HepG2 (cell line): ENCODE measurements at regions not wholly inside any gene's neighbourhood (a gene's known extent, or its start where the extent isn't known, plus 50 kb on each side); places are given as distances from the start of the nearest gene placed in this dataset.

Source experiments
- AGO1 ChIP-seq: fragments of 200-400 bp; formaldehyde crosslinking; IDR thresholded peaks from 2 replicates; pipeline ENCODE4 v1.6.1; 2017; ENCODE audit warnings: mild to moderate bottlenecking, low read depth, low read length, moderate library complexity; ENCODE audit not compliant: poor library complexity, severe bottlenecking
- AHDC1 ChIP-seq: sonication (generic); formaldehyde crosslinking; IDR thresholded peaks from 2 replicates; pipeline ENCODE4 v1.5.1; 2020; ENCODE audit warnings: mild to moderate bottlenecking, missing genetic modification reagents, borderline replicate concordance
- ATM ChIP-seq: fragments of 450-650 bp; IDR thresholded peaks from 2 replicates; pipeline ENCODE4 v1.7.1; 2017; ENCODE audit warnings: mild to moderate bottlenecking, borderline replicate concordance
- CBFB ChIP-seq: sonication (generic); formaldehyde crosslinking; IDR thresholded peaks from 2 replicates; pipeline ENCODE4 v1.4.0; 2020; ENCODE audit warnings: missing genetic modification reagents
- HMGXB4 ChIP-seq, 2 experiments: sonication (generic) in 1 of 2; formaldehyde crosslinking in 1 of 2; IDR thresholded peaks; 2 replicates each; pipeline versions ENCODE4 v1.4.0 to v1.6.1; 2018 to 2020; ENCODE audit warnings: missing genetic modification reagents in 2 of 2, borderline replicate concordance in 1 of 2, low read depth in 1 of 2, mild to moderate bottlenecking in 1 of 2, missing biosample characterization in 1 of 2
- KDM3A ChIP-seq: IDR thresholded peaks from 2 replicates; pipeline ENCODE4 v1.6.1; 2018; ENCODE audit warnings: low read depth, missing compliant biosample characterization
- KLF9 ChIP-seq: IDR thresholded peaks from 2 replicates; pipeline ENCODE4 v1.6.1; 2016; ENCODE audit warnings: low read depth
- KMT2A ChIP-seq: sonication (generic); formaldehyde crosslinking; IDR thresholded peaks from 2 replicates; pipeline ENCODE4 v1.4.0; 2020; ENCODE audit warnings: missing genetic modification reagents
- MXD3 ChIP-seq: IDR thresholded peaks from 2 replicates; pipeline ENCODE4 v1.6.1; 2016; ENCODE audit warnings: mild to moderate bottlenecking, missing biosample characterization, missing genetic modification reagents
- NR2F6 ChIP-seq, 2 experiments: IDR thresholded peaks; 2 replicates each; pipeline ENCODE4 v1.6.1; 2016; ENCODE audit warnings: antibody characterized with exemption in 1 of 2, mild to moderate bottlenecking in 1 of 2
- SRSF1 ChIP-seq: fragments of 200-400 bp; formaldehyde crosslinking; optimal IDR thresholded peaks from 2 replicates; pipeline ENCODE3; 2017; ENCODE audit warnings: mild to moderate bottlenecking, low read depth, low read length, moderate library complexity
- TAF1 ChIP-seq: sonication (generic); formaldehyde crosslinking; IDR thresholded peaks from 2 replicates; pipeline ENCODE4 v1.4.0; 2020; ENCODE audit warnings: missing genetic modification reagents
- UBTF ChIP-seq: sonication (generic); formaldehyde crosslinking; IDR thresholded peaks from 2 replicates; pipeline ENCODE4 v1.4.0; 2020; ENCODE audit warnings: mild to moderate bottlenecking, missing genetic modification reagents
- ZBTB43 ChIP-seq: sonication (generic); formaldehyde crosslinking; conservative IDR thresholded peaks from 2 replicates; pipeline ENCODE4 v1.4.0; 2020; ENCODE audit warnings: missing genetic modification reagents
- ZKSCAN8 ChIP-seq: IDR thresholded peaks from 2 replicates; pipeline ENCODE4 v1.6.1; 2016; ENCODE audit warnings: borderline replicate concordance, missing genetic modification reagents, missing compliant biosample characterization
- ZMAT5 ChIP-seq: sonication (generic); formaldehyde crosslinking; IDR thresholded peaks from 2 replicates; pipeline ENCODE4 v1.5.0; 2020; ENCODE audit warnings: mild to moderate bottlenecking, low read depth, missing genetic modification reagents, borderline replicate concordance
- ZNF335 ChIP-seq: sonication (generic); formaldehyde crosslinking; IDR thresholded peaks from 2 replicates; pipeline ENCODE4 v1.4.0; 2020; ENCODE audit warnings: missing genetic modification reagents
- ZNF619 ChIP-seq: sonication (generic); formaldehyde crosslinking; IDR thresholded peaks from 2 replicates; pipeline ENCODE4 v1.4.0; 2020; ENCODE audit warnings: mild to moderate bottlenecking, missing genetic modification reagents

GRCh38 chr15:53034767-53035245, 244.7 kb upstream of the ONECUT1 start (continued):
- TF ChIP-seq UBTF (CRISPR knock-in tag) (0 out of 2 replicates have a peak, but pooled peaks have one; percentile 26), AGO1 (no peak), KDM3A (CRISPR knock-in tag) (peak; percentile 44; the same call in 1 of the 2 replicates), HMGXB4 (CRISPR knock-in tag; IDR thresholded peaks at IDR 0.05; ENCODE audit: borderline replicate concordance in 1 of 2, low read depth in 1 of 2) (no peak), SRSF1 (no peak), TAF1 (no peak), ZKSCAN8 (CRISPR knock-in tag) (0 out of 2 replicates have a peak, but pooled peaks have one; percentile 16), AHDC1 (CRISPR knock-in tag) (peak; percentile 90; the same call in 1 of the 2 replicates), ZNF335 (no peak), MXD3 (no peak), ZMAT5 (CRISPR knock-in tag) (no peak), KLF9 (CRISPR knock-in tag) (no peak), KMT2A (CRISPR knock-in tag) (no peak), CBFB (CRISPR knock-in tag) (0 out of 2 replicates have a peak, but pooled peaks have one; percentile 23), NR2F6 (IDR thresholded peaks at IDR 0.05) (peak; percentile 82), NR2F6 (CRISPR knock-in tag; IDR thresholded peaks at IDR 0.05) (peak; percentile 86), ATM (no peak), ZBTB43 (CRISPR knock-in tag) (0 out of 2 replicates have a peak, but pooled peaks have one; percentile 48), ZNF619 (CRISPR knock-in tag) (no peak)
